VCaP (cell line): ENCODE measurements at regions not wholly inside any gene's neighbourhood (a gene's known extent, or its start where the extent isn't known, plus 50 kb on each side); places are given as distances from the start of the nearest gene placed in this dataset.

Experiments used
- H3K27ac ChIP-seq: fragments of 450-650 bp; 2 replicates; pipeline ENCODE4 v1.5.1; 2017
- CTCF ChIP-seq: fragments of 450-650 bp; conservative IDR thresholded peaks from 2 replicates; pipeline ENCODE4 v1.5.1; 2017; ENCODE audit warnings: mild to moderate bottlenecking, moderate library complexity

- TF ChIP-seq CTCF, result no peak
- no peak overlapping the region for H3K27ac ChIP-seq
These were observed 329.6 kb downstream of the EFNB2 start for GRCh38 chr13:106205871-106206270.

DNA sequence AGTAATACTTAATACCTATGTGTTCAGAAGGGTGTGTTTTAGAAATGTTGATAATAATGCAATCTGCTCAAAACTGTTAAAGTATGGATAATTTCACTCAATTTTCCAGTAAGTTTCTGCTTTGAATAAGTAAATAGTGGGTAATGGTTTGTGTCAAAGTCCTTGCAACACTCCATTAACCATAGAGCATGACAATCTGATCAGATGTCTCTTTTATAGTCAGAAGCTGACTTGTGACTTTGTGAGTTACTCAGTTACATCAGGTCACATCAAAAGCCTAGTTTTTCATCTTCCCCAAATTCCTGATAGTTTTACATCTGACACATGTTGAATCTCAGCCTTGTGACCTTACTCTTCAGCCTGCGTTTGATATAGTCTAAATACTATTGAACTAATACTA, 338.0 kb downstream of the EFNB2 start:
- no peak for TF ChIP-seq CTCF

GRCh38 chr13:106187501-106188095, 347.9 kb downstream of the EFNB2 start:
- H3K27ac ChIP-seq, result no peak overlapping the region
- no peak for TF ChIP-seq CTCF

More for the DNA sequence above, 338.0 kb downstream of the EFNB2 start:
- no peak overlapping the region for H3K27ac ChIP-seq

DNA sequence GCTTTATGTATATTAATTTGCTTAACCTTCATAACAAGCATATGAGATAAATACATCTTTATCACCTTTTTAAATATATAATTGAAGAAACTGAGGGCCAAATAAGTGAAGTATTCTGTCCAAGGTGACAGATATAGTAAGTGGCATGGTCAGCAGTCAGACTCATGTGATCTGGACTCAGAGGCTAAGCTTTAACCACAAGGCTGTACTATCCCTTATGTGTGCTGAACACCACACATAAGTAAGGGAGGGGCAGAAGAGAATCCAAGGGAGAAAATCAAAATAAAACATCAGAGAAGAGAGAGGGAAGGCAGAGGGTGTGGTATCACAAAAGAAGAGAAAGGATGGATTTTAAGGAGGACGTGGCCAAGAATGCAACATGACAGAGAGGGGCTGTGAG, 348.4 kb downstream of the EFNB2 start:
- TF ChIP-seq CTCF, result no peak
- H3K27ac ChIP-seq, result no peak overlapping the region

DNA sequence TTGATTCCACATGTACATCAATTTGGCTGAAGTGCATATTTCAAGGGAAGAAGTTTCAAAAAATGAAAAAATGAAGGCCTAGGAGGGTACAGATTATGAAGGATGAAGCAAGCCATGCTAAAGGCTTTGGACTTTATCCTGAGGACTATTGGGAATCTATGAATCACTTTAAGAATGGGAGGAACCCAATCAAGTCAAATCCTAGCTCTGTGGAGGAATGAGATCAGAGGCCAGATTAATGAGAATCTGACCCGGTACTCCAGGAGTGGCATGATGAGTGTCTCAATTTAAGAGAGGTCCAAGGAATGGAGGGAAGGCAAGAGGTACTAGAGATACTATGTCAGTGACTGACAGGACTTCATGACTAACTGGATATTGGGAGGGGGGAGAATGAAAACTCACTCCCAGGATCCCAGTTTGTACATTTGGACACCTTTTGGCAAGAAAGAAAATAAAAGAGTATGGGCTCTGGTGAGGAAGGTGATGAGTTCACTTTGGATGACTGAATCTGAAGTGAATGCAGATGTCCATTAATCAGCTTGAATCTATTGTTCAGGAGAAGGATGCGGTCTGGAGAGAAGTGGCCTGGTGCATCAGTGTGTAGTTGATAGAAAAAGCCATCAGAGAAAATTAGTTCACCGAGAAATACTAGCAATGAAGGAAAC, 349.0 kb downstream of the EFNB2 start:
- TF ChIP-seq CTCF, result no peak
- H3K27ac ChIP-seq, result no peak overlapping the region

DNA sequence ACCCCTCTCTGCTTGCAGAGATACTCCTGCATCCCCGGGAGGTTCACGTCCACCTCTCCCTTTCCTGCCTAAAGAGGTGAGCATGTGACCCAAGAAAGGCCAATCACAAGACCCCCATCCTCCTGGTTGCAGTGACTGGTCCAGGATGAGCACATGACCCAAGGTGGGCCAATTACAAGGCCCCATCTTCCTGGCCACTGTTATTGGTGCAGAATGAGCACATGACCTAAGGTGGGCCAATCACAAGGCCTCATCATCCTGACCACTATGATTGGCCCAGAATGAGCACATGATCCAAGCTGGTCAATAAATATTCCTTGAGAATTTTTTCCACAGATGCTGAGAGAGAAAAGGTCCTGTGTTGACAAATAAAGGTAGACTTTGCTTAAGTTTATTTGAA, 350.7 kb downstream of the EFNB2 start:
- H3K27ac ChIP-seq, result no peak overlapping the region
- no peak for TF ChIP-seq CTCF

DNA sequence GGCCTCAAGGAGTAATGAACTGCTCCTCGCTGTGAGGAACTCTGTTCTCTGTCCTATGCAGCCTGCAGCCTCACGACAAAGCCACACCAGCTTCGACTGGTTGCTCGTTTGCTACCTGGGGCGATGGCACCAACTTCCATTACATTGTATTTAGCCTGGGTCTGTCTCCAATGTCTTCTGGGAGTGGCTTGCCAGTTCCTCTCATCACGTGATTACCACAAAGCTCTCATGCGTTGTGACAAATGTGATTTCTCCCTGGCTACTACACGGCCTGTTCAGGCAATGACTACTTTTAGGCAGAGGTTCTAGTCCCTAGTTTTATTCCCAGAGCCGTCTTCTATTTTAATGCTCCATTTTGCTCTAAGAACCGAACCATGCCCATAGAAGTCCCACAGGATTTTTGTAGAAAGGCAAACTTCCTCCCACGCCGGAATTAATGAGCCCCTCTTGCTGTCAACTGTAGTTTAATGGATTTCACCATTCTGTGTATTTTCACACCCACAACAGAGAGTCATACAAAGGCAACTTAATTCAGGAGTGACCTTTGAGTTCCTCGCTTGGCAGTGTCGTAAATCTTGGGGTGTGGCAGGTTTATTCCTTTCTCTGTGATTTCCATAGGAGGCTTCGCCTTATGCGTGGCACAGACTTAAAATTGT, 351.9 kb downstream of the EFNB2 start:
- H3K27ac ChIP-seq, result no peak overlapping the region
- TF ChIP-seq CTCF, result no peak
